SK-N-SH (cell line): ENCODE measurements at regions not wholly inside any gene's neighbourhood (a gene's known extent, or its start where the extent isn't known, plus 50 kb on each side); places are given as distances from the start of the nearest gene placed in this dataset.

ENCODE experiments used
- CTCF ChIA-PET: fragments of 300-600, 350-600 bp; formaldehyde crosslinking; extraction: SDS; loops from one replicate; lab custom pipeline; 2021; lab: Yijun Ruan, JAX
- POLR2A ChIA-PET: fragments of 350-600 bp; sonication (Branson Sonifier 250); formaldehyde crosslinking; extraction: SDS; loops from one replicate; lab custom pipeline; 2020; ENCODE audit warnings: antibody characterized with exemption, inconsistent platforms; lab: Yijun Ruan, JAX
- DNase-seq: peaks from one replicate; pipeline ENCODE4 v3.0.0; 2012
- H2AFZ ChIP-seq: fragments of 200-600 bp; sonication (generic); 2 replicates; pipeline ENCODE4 v1.8.1; 2016; ENCODE audit warnings: antibody characterized with exemption, mild to moderate bottlenecking, low read depth
- H3F3A ChIP-seq: fragments of 200-600 bp; sonication (generic); replicated peaks from 2 replicates; pipeline ENCODE3; 2016; ENCODE audit warnings: antibody characterized with exemption, mild to moderate bottlenecking; ENCODE audit not compliant: insufficient read depth
- H3K27ac ChIP-seq, 2 experiments: fragments of 200-500 bp in 1 of 2; fragments of 200-600 bp in 1 of 2; sonication (Bioruptor generic) in 1 of 2; sonication (generic), shearing (Covaris generic) in 1 of 2; 2 replicates each; pipeline versions ENCODE4 v1.5.1 to v1.6.1; 2014 to 2016; ENCODE audit warnings: low read depth in 2 of 2, inconsistent platforms in 1 of 2, low read length in 1 of 2, mild to moderate bottlenecking in 1 of 2, mixed read lengths in 1 of 2
- H3K27me3 ChIP-seq: fragments of 200-600 bp; sonication (generic), shearing (Covaris generic); 2 replicates; pipeline ENCODE4 v1.6.1; 2016; ENCODE audit warnings: mixed run types; ENCODE audit not compliant: insufficient read depth
- H3K36me3 ChIP-seq, 2 experiments: fragments of 200-500 bp in 1 of 2; fragments of 200-600 bp in 1 of 2; sonication (Bioruptor generic) in 1 of 2; sonication (generic) in 1 of 2; replicated peaks in 1 of 2; 2 replicates each; pipeline versions ENCODE3 to v1.5.1; 2014 to 2016; ENCODE audit warnings: low read length in 1 of 2, mild to moderate bottlenecking in 1 of 2; ENCODE audit not compliant: insufficient read depth in 2 of 2, control insufficient read depth in 1 of 2
- H3K4me1 ChIP-seq, 2 experiments: fragments of 200-500 bp in 1 of 2; fragments of 200-600 bp in 1 of 2; sonication (Bioruptor generic) in 1 of 2; sonication (generic), shearing (Covaris generic) in 1 of 2; 2 replicates each; pipeline versions ENCODE4 v1.5.1 to v1.6.1; 2014 to 2016; ENCODE audit warnings: low read depth in 1 of 2, low read length in 1 of 2, mixed run types in 1 of 2; ENCODE audit not compliant: insufficient read depth in 2 of 2, control insufficient read depth in 1 of 2
- H3K4me2 ChIP-seq: fragments of 200-600 bp; sonication (generic), shearing (Covaris generic); 2 replicates; pipeline ENCODE4 v1.6.1; 2017; ENCODE audit warnings: mixed run types
- H3K4me3 ChIP-seq, 2 experiments: fragments of 200-500 bp in 1 of 2; fragments of 200-600 bp in 1 of 2; sonication (Bioruptor generic) in 1 of 2; sonication (generic), shearing (Covaris generic) in 1 of 2; 2 replicates each; pipeline versions ENCODE4 v1.5.1 to v1.8.1; 2014 to 2016; ENCODE audit warnings: low read depth in 2 of 2, inconsistent platforms in 1 of 2, low read length in 1 of 2, mild to moderate bottlenecking in 1 of 2, mixed read lengths in 1 of 2, moderate library complexity in 1 of 2
- H3K79me2 ChIP-seq: fragments of 200-600 bp; sonication (generic); 2 replicates; pipeline ENCODE4 v1.8.1; 2017; ENCODE audit warnings: mild to moderate bottlenecking; ENCODE audit not compliant: insufficient read depth
- H3K9ac ChIP-seq: fragments of 200-600 bp; sonication (generic); 2 replicates; pipeline ENCODE4 v1.6.1; 2017; ENCODE audit warnings: mixed run types
- H3K9me2 ChIP-seq: fragments of 200-600 bp; sonication (generic); 2 replicates; pipeline ENCODE4 v1.6.1; 2017; ENCODE audit warnings: mixed run types
- H3K9me3 ChIP-seq: fragments of 200-600 bp; sonication (generic); 2 replicates; pipeline ENCODE4 v1.6.1; 2017; ENCODE audit warnings: mixed run types, mild to moderate bottlenecking, moderate library complexity
- H4K20me1 ChIP-seq: fragments of 200-600 bp; sonication (generic); 2 replicates; pipeline ENCODE4 v1.6.1; 2017; ENCODE audit warnings: mild to moderate bottlenecking, mixed run types; ENCODE audit not compliant: insufficient read depth
- CHD2 ChIP-seq: fragments of 150-350 bp; IDR thresholded peaks from 2 replicates; pipeline ENCODE4 v1.6.1; 2018; ENCODE audit warnings: low read length; ENCODE audit not compliant: partially characterized antibody
- CTCF ChIP-seq: fragments of 200-600 bp; sonication (generic); IDR thresholded peaks from 2 replicates; pipeline ENCODE4 v1.6.1; 2017; ENCODE audit warnings: antibody characterized with exemption, mild to moderate bottlenecking, moderate library complexity
- FOSL2 ChIP-seq: IDR thresholded peaks from 2 replicates; pipeline ENCODE4 v1.4.0; 2012; ENCODE audit warnings: low read depth, mild to moderate bottlenecking, moderate library complexity, borderline replicate concordance
- FOXJ3 ChIP-seq: sonication (generic); formaldehyde crosslinking; IDR thresholded peaks from 2 replicates; pipeline ENCODE4 v1.5.1; 2020; ENCODE audit warnings: mild to moderate bottlenecking, missing genetic modification reagents
- MAX ChIP-seq: IDR thresholded peaks from 2 replicates; pipeline ENCODE4 v1.4.0; 2012; ENCODE audit warnings: low read depth
- NRF1 ChIP-seq: IDR thresholded peaks from 2 replicates; pipeline ENCODE4 v1.6.1; 2012; ENCODE audit warnings: low read depth, mild to moderate bottlenecking, low read length
- POLR2AphosphoS5 ChIP-seq: IDR thresholded peaks from 2 replicates; pipeline ENCODE4 v1.6.1; 2012; ENCODE audit warnings: low read depth, low read length
- RAD21 ChIP-seq: IDR thresholded peaks from 2 replicates; pipeline ENCODE4 v1.6.1; 2012; ENCODE audit warnings: mild to moderate bottlenecking, low read length
- RCOR1 ChIP-seq: fragments of 150-350 bp; IDR thresholded peaks from 2 replicates; pipeline ENCODE4 v1.6.1; 2017; ENCODE audit warnings: antibody characterized with exemption, low read length
- RFX5 ChIP-seq: IDR thresholded peaks from 2 replicates; pipeline ENCODE4 v1.6.1; 2012; ENCODE audit warnings: mild to moderate bottlenecking, improper control_type of control experiment, low read length
- RXRA ChIP-seq: IDR thresholded peaks from 2 replicates; pipeline ENCODE4 v1.4.0; 2012; ENCODE audit warnings: low read depth, mild to moderate bottlenecking, borderline replicate concordance
- SMC3 ChIP-seq: IDR thresholded peaks from 2 replicates; pipeline ENCODE4 v1.6.1; 2012; ENCODE audit warnings: low read depth, low read length, improper control_type of control experiment
- USF1 ChIP-seq: IDR thresholded peaks from 2 replicates; pipeline ENCODE4 v1.4.0; 2012; ENCODE audit warnings: low read depth, borderline replicate concordance
- WGBS: methylation state at CpG from one replicate; pipeline ENCODE4 v1.1.6; 2017; ENCODE audit warnings: low lambda C conversion rate; 5-methylcytosine and 5-hydroxymethylcytosine counted together

GRCh38 chr6:164408868-164409267, 900.5 kb downstream of the C6orf118 start:
- no peaks in the 10 kb centered on the region for H3F3A ChIP-seq
- no peak overlapping the region for H3K27ac ChIP-seq
- no peak for TF ChIP-seq MAX
- TF ChIP-seq RCOR1, result no peak
- no peak for TF ChIP-seq CHD2
- no peak for TF ChIP-seq USF1
- H3K9ac ChIP-seq, result no peak overlapping the region
- no peak overlapping the region for H3K4me3 ChIP-seq
- no peaks in the 10 kb centered on the region for H3K4me1 ChIP-seq
- H3K9me2 ChIP-seq, result no peaks in the 10 kb centered on the region
- no peaks in the 10 kb centered on the region for H3K27me3 ChIP-seq
- whole genome bisulfite sequencing, result 31% methylated on average over 4 of the region's 5 CpGs
- H3K9me3 ChIP-seq, result 0 out of 2 replicates have a peak, but pooled peaks cover 3% of the 10 kb centered on the region
- CTCF ChIA-PET, result no interaction called here
- no peak for DNase-seq
- H4K20me1 ChIP-seq, result no peaks in the 10 kb centered on the region
- H3K36me3 ChIP-seq, result no peaks in the 10 kb centered on the region
- H3K79me2 ChIP-seq, result no peaks in the 10 kb centered on the region
- POLR2A ChIA-PET, result no interaction called here
- no peak overlapping the region for H2AFZ ChIP-seq
- H3K4me2 ChIP-seq, result no peak overlapping the region

- H3K36me3 ChIP-seq, result no peaks in the 10 kb centered on the region
- CTCF ChIA-PET, result no interaction called here
Measured at GRCh38 chr6:164404812-164405488, 904.5 kb downstream of the C6orf118 start.

More at GRCh38 chr6:164404812-164405488, 904.5 kb downstream of the C6orf118 start:
- no peak for DNase-seq
- H3K9me3 ChIP-seq, result 0 out of 2 replicates have a peak, but pooled peaks cover 8% of the 10 kb centered on the region
- H3K27me3 ChIP-seq, result no peaks in the 10 kb centered on the region
- H4K20me1 ChIP-seq, result no peaks in the 10 kb centered on the region
- POLR2A ChIA-PET, result no interaction called here
- no peaks in the 10 kb centered on the region for H3K4me1 ChIP-seq
- no peak overlapping the region for H2AFZ ChIP-seq
- H3F3A ChIP-seq, result no peaks in the 10 kb centered on the region
- 10% methylated on average over 4 of the region's 4 CpGs for WGBS
- 0 out of 2 replicates have a peak, but pooled peaks cover 3% of the 10 kb centered on the region for H3K9me2 ChIP-seq
- TF ChIP-seq RAD21, result no peak
- no peak for TF ChIP-seq CTCF
- no peak for TF ChIP-seq RFX5
- no peak for TF ChIP-seq FOXJ3 (CRISPR knock-in tag)
- TF ChIP-seq FOSL2, result no peak
- TF ChIP-seq RCOR1, result no peak
- no peak for TF ChIP-seq RXRA
- TF ChIP-seq SMC3, result no peak
- TF ChIP-seq POLR2AphosphoS5, result no peak
- TF ChIP-seq NRF1, result no peak
- H3K4me2 ChIP-seq, result no peak overlapping the region
- H3K9ac ChIP-seq, result no peak overlapping the region
- no peak overlapping the region for H3K27ac ChIP-seq
- H3K79me2 ChIP-seq, result no peaks in the 10 kb centered on the region
- H3K4me3 ChIP-seq, result no peak overlapping the region
